IPS-20b (cell line): ENCODE measurements at regions not wholly inside any gene's neighbourhood (a gene's known extent, or its start where the extent isn't known, plus 50 kb on each side); places are given as distances from the start of the nearest gene placed in this dataset.

Experiments
- H3K27ac ChIP-seq: one replicate; pipeline ENCODE4 v1.5.1; 2013; ENCODE audit warnings: low read length
- H3K27me3 ChIP-seq: 2 replicates; pipeline ENCODE4 v1.6.1; 2013; ENCODE audit warnings: mild to moderate bottlenecking, low read length, inconsistent platforms; ENCODE audit not compliant: insufficient read depth
- H3K36me3 ChIP-seq: 2 replicates; pipeline ENCODE4 v1.6.1; 2013; ENCODE audit warnings: low read depth, mild to moderate bottlenecking, inconsistent platforms, low read length, moderate library complexity; ENCODE audit not compliant: insufficient read depth
- H3K4me1 ChIP-seq: 2 replicates; pipeline ENCODE4 v1.6.1; 2013; ENCODE audit warnings: mild to moderate bottlenecking, control low read depth, inconsistent platforms, low read length, moderate library complexity; ENCODE audit not compliant: insufficient read depth
- H3K4me3 ChIP-seq: 2 replicates; pipeline ENCODE4 v1.5.1; 2013; ENCODE audit warnings: mild to moderate bottlenecking, low read length, inconsistent platforms
- H3K9ac ChIP-seq: 2 replicates; pipeline ENCODE4 v1.6.1; 2013; ENCODE audit warnings: low read depth, mild to moderate bottlenecking, inconsistent platforms, low read length, moderate library complexity
- H3K9me3 ChIP-seq: 2 replicates; pipeline ENCODE4 v1.6.1; 2013; ENCODE audit warnings: mild to moderate bottlenecking, low read depth, low read length, inconsistent platforms; ENCODE audit not compliant: insufficient read depth

- no peak overlapping the region for H3K27ac ChIP-seq
- peaks cover 9% of the 10 kb centered on the region; the same call in 1 of the 2 replicates for H3K4me1 ChIP-seq
- no peaks in the 10 kb centered on the region for H3K27me3 ChIP-seq
- no peak overlapping the region for H3K9ac ChIP-seq
- H3K36me3 ChIP-seq = no peaks in the 10 kb centered on the region
- H3K4me3 ChIP-seq = no peak overlapping the region
- H3K9me3 ChIP-seq = no peaks in the 10 kb centered on the region
Observed at GRCh38 chr13:105506463-105506862, 1029.0 kb downstream of the EFNB2 start.

- Histone ChIP-seq H3K4me1 (peaks cover 11% of the 10 kb centered on the region; the same call in 1 of the 2 replicates), H3K27me3 (no peaks in the 10 kb centered on the region), H3K4me3 (no peak overlapping the region), H3K9ac (no peak overlapping the region), H3K9me3 (no peaks in the 10 kb centered on the region), H3K36me3 (no peaks in the 10 kb centered on the region), H3K27ac (no peak overlapping the region)
Observed at GRCh38 chr13:105502193-105502592, 1033.3 kb downstream of the EFNB2 start.

- H3K27me3 ChIP-seq = no peaks in the 10 kb centered on the region
Observed at GRCh38 chr13:105497597-105497996, 1037.9 kb downstream of the EFNB2 start.

GRCh38 chr13:105492216-105492615 is 1043.2 kb downstream of the EFNB2 start:
- no peaks in the 10 kb centered on the region for H3K27me3 ChIP-seq
- H3K36me3 ChIP-seq = no peaks in the 10 kb centered on the region
- H3K4me1 ChIP-seq = peaks cover 3% of the 10 kb centered on the region; the same call in 1 of the 2 replicates
- H3K9me3 ChIP-seq = no peaks in the 10 kb centered on the region
- H3K9ac ChIP-seq = no peak overlapping the region
- H3K4me3 ChIP-seq = no peak overlapping the region
- no peak overlapping the region for H3K27ac ChIP-seq

More at GRCh38 chr13:105497597-105497996, 1037.9 kb downstream of the EFNB2 start:
- H3K27ac ChIP-seq = no peak overlapping the region
- no peak overlapping the region for H3K4me3 ChIP-seq
- no peaks in the 10 kb centered on the region for H3K36me3 ChIP-seq
- H3K4me1 ChIP-seq = peaks cover 11% of the 10 kb centered on the region; the same call in 1 of the 2 replicates
- no peak overlapping the region for H3K9ac ChIP-seq
- H3K9me3 ChIP-seq = no peaks in the 10 kb centered on the region

GRCh38 chr13:105491345-105491744 is 1044.1 kb downstream of the EFNB2 start:
- H3K4me3 ChIP-seq = no peak overlapping the region
- peaks cover 3% of the 10 kb centered on the region; the same call in 1 of the 2 replicates for H3K4me1 ChIP-seq
- no peak overlapping the region for H3K9ac ChIP-seq
- no peaks in the 10 kb centered on the region for H3K36me3 ChIP-seq
- no peaks in the 10 kb centered on the region for H3K9me3 ChIP-seq
- H3K27ac ChIP-seq = no peak overlapping the region
- H3K27me3 ChIP-seq = no peaks in the 10 kb centered on the region

- Histone ChIP-seq H3K9ac (no peak overlapping the region), H3K27ac (no peak overlapping the region), H3K4me3 (no peak overlapping the region), H3K36me3 (no peaks in the 10 kb centered on the region), H3K9me3 (no peaks in the 10 kb centered on the region), H3K4me1 (no peaks in the 10 kb centered on the region), H3K27me3 (no peaks in the 10 kb centered on the region)
Observed at GRCh38 chr13:105485081-105485480, 1050.4 kb downstream of the EFNB2 start.

- no peaks in the 10 kb centered on the region for H3K9me3 ChIP-seq
- no peaks in the 10 kb centered on the region for H3K36me3 ChIP-seq
- H3K4me1 ChIP-seq = peaks cover 15% of the 10 kb centered on the region; the same call in 1 of the 2 replicates
- no peak overlapping the region for H3K4me3 ChIP-seq
- no peaks in the 10 kb centered on the region for H3K27me3 ChIP-seq
- no peak overlapping the region for H3K27ac ChIP-seq
- H3K9ac ChIP-seq = no peak overlapping the region
Observed at GRCh38 chr13:105474983-105475610, 1060.4 kb downstream of the EFNB2 start.

- peaks cover 17% of the 10 kb centered on the region; the same call in 1 of the 2 replicates for H3K4me1 ChIP-seq
- H3K9ac ChIP-seq = no peak overlapping the region
- H3K9me3 ChIP-seq = peaks cover 3% of the 10 kb centered on the region; the same call in 1 of the 2 replicates
- H3K36me3 ChIP-seq = no peaks in the 10 kb centered on the region
- no peak overlapping the region for H3K27ac ChIP-seq
- no peak overlapping the region for H3K4me3 ChIP-seq
- no peaks in the 10 kb centered on the region for H3K27me3 ChIP-seq
Observed at GRCh38 chr13:105471673-105472072, 1063.8 kb downstream of the EFNB2 start.

- no peaks in the 10 kb centered on the region for H3K27me3 ChIP-seq
- H3K9me3 ChIP-seq = peaks cover 3% of the 10 kb centered on the region; the same call in 1 of the 2 replicates
- no peak overlapping the region for H3K9ac ChIP-seq
- H3K36me3 ChIP-seq = no peaks in the 10 kb centered on the region
- H3K4me3 ChIP-seq = no peak overlapping the region
- peaks cover 10% of the 10 kb centered on the region; the same call in 1 of the 2 replicates for H3K4me1 ChIP-seq
- H3K27ac ChIP-seq = no peak overlapping the region
Observed at GRCh38 chr13:105466376-105466775, 1069.1 kb downstream of the EFNB2 start.

- H3K9ac ChIP-seq = no peak within 1 kb of the TSS
- H3K27ac ChIP-seq = no peak within 1 kb of the TSS
- H3K4me1 ChIP-seq = peaks cover 10% of the 10 kb centered on the region; the same call in 1 of the 2 replicates
- H3K9me3 ChIP-seq = peaks cover 3% of the 10 kb centered on the region; the same call in 1 of the 2 replicates
- no peak within 1 kb of the TSS for H3K4me3 ChIP-seq
- H3K27me3 ChIP-seq = no peaks in the 10 kb centered on the region
- no peaks in the 10 kb centered on the region for H3K36me3 ChIP-seq
Observed at GRCh38 chr13:105465745-105466144, 1069.7 kb downstream of the EFNB2 start, which contains the start of gene DAOA. DAOA (plus strand) TSS chr13:105466045.

- no peaks in the 10 kb centered on the region for H3K27me3 ChIP-seq
- H3K4me3 ChIP-seq = no peak overlapping the region
- no peak overlapping the region for H3K27ac ChIP-seq
- H3K36me3 ChIP-seq = no peaks in the 10 kb centered on the region
- no peak overlapping the region for H3K9ac ChIP-seq
- H3K9me3 ChIP-seq = peaks cover 3% of the 10 kb centered on the region; the same call in 1 of the 2 replicates
- peaks cover 10% of the 10 kb centered on the region; the same call in 1 of the 2 replicates for H3K4me1 ChIP-seq
Observed at GRCh38 chr13:105465251-105465650, 1070.2 kb downstream of the EFNB2 start.

GRCh38 chr13:105464249-105464648 is 1071.2 kb downstream of the EFNB2 start:
- Histone ChIP-seq H3K4me3 (no peak overlapping the region), H3K9me3 (peaks cover 3% of the 10 kb centered on the region; the same call in 1 of the 2 replicates), H3K27me3 (no peaks in the 10 kb centered on the region), H3K36me3 (no peaks in the 10 kb centered on the region), H3K4me1 (peaks cover 10% of the 10 kb centered on the region; the same call in 1 of the 2 replicates), H3K27ac (no peak overlapping the region), H3K9ac (no peak overlapping the region)
